ENCODE measurements at regions not wholly inside any gene's neighbourhood (a gene's known extent, or its start where the extent isn't known, plus 50 kb on each side); places are given as distances from the start of the nearest gene placed in this dataset.
"Not testable (repeated sequence)": the region's sequence is repeated elsewhere in the genome, so short reads cannot be mapped to it uniquely, and the experiment has no call there.

DNA sequence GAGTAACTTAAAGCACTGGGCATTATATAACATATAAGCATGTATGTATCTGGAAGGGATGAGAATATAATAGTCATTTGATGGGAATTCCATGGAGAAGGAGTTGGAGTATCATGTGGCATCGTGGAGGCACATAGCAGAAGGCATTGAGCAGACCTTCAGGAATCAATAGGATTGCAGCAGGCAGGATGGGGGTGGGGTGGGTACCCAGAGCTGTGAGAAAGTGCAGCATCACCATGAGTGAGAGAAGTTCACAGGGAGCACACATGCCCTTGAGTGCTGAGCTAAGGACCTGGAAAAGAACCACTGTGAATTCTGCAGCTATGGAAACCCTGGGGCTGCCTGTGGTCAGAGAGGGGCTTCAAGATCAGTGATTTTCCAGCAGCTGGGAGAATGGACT is 57.3 kb downstream of the MED10 start:
- no peak for DNase-seq
- in situ Hi-C loops (cut with HindIII; ENCODE audit: low pct_ligation_motif_present, low pct_unique_long_range_greater_than_20kb, low sequenced_read_pairs), result no loop called here

DNA sequence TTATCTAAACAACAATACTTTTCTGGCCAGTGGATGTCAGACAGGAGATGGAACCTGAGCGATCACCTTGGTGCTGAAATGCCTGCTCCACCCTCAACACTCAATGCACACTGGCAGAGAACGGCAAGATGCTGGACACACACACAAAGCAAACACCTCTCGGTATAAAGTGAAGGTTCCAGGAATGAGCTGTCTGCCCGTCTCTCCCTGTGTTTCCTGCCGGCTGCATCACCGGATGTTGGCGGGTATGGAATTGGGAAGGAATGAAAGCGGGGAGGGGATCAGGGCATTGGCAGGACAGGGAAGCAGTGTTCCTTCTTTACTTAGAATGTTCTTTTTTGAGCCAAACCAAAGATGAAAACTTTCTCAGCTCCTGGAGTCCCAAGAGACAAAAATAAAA is 59.2 kb downstream of the MED10 start:
- DNase-seq, result no peak
- in situ Hi-C loops (cut with HindIII; ENCODE audit: low pct_ligation_motif_present, low pct_unique_long_range_greater_than_20kb, low sequenced_read_pairs), result no loop called here

DNA sequence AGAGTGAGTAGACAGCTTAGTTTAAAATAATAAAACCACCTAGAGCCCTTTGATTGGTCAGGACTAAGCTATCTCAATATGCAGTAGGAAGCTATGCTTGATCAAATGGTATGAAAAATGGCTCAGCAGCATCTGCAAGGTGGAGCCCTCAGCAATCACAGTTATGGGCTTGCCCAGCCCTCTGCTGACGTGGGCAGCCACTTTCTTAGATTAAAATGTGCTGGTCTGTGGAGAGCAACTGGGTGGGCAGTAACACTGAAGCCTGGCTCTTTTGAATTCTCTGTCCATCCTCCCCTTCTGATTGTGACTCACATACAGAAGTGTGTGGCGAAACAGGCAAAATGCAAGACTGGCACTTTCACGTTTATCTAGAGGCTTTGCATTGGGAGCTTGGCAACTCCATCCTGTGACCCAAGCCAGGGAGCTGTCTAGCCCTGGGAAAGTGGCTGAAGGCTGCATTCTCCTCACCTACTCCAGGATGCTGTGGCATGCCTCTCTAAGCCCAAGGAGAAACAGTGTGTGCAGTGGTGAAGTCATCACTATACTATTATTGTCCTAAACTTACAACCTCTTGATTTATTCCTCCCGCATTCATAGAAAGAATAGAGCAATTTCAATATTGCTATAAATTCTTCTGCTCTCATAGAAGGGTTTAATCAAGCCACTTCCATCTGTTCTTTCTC is 61.1 kb downstream of the MED10 start:
- no peak for DNase-seq
- in situ Hi-C loops (cut with HindIII; ENCODE audit: low pct_ligation_motif_present, low pct_unique_long_range_greater_than_20kb, low sequenced_read_pairs), result no loop called here

DNA sequence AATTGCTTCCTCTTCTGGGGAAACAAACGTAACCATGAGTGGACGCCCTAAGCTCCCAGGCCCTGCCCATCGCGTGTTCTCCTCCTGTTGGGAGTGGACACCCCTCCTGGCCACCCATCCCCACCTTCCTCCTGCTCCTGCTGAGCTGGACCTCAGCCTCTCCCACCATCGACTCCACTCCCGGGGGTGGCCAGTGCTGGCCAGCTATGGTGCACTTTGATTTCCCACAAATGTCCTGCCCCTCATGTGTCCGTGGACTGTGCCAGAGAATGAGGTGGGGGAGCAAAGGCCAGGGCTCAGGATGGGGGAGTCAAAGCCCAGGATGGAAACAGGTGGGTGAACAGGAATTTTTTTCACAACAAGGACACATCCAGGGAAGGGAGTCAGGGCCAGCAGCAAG is 62.8 kb downstream of the MED10 start:
- no peak for DNase-seq
- in situ Hi-C loops (cut with HindIII; ENCODE audit: low pct_ligation_motif_present, low pct_unique_long_range_greater_than_20kb, low sequenced_read_pairs), result no loop called here

DNA sequence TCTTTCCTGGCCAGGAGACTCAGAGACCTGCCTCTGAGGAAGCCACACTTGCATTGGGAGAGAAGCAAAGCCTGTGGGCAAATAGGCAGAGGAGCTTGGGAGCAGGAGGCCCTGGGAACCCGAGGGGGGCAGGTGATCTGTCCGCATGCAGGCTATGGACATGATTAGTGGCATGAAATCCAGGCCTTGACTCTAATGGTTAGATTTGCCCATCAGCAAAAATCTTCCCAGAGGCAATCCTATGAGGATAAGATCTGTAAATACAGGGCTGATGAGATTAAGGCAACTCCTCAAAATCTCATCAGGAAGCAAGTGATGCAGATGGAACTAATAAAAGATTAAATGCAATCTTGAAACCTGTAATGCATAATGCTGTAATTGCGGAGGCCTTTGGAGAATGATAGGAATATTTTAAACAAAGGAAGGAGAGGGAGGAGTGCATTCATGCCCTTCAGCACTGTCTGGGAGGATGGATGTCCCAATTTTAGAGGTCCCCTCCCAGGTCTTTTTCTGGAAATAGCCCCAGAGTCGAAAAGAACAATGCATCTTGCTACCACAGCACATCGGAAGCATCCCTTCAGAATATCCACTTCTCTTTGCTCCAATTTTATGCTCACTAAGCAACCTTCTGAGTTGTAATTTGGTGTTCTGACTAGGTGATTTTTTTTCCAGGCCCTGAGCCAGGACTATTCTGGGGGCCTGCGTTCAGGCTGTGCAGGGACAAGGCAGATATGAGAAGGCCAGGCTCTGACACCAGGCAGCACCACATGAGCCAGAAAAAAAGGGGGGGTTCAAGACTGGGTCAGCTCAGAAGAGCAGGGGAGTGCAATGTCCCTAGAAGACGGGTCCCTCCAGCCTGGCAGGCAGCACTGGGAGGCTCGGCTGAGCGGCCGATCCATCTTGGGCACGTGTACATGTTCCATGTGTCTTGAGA is 66.5 kb downstream of the MED10 start:
- in situ Hi-C loops (cut with HindIII; ENCODE audit: low pct_ligation_motif_present, low pct_unique_long_range_greater_than_20kb, low sequenced_read_pairs), result no loop called here
- no peak for DNase-seq

DNA sequence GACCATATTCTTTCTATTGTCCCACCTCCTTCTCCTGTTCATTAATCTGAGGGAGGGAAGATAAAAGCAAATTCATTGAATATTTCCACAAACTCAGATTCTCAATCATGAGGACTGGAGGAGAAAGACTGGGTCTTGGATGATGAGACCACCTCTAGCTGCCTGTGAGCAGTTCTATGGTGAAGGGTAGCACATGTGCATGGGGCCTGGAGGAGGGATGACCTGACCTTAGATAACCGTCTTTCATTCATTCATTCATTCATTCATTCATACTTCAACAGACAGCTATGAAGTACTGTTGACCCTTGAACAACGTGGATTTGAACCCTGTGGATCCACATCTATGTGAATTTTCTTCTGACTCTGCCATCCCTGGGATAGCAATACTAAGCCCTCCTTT is 68.4 kb downstream of the MED10 start:
- DNase-seq, result no peak
- in situ Hi-C loops (cut with HindIII; ENCODE audit: low pct_ligation_motif_present, low pct_unique_long_range_greater_than_20kb, low sequenced_read_pairs), result no loop called here

DNA sequence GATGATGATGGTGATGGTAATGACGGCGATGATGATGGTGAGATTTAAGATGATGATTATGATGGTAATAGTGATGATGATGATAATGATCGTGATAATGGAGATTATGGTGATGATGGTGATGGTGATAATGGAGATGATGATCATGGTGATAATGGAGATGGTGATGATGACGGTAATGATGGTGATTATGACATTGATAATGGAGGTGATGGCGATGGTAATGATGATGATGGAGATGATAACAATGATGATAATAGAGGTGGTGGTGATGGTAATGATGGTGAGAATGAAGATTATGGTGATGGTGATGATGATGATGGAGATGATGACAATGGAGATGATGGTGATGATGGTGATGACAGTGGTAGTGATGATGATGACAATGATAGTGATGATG is 69.7 kb downstream of the MED10 start:
- in situ Hi-C loops (cut with HindIII; ENCODE audit: low pct_ligation_motif_present, low pct_unique_long_range_greater_than_20kb, low sequenced_read_pairs), result no loop called here
- DNase-seq, result no peak

DNA sequence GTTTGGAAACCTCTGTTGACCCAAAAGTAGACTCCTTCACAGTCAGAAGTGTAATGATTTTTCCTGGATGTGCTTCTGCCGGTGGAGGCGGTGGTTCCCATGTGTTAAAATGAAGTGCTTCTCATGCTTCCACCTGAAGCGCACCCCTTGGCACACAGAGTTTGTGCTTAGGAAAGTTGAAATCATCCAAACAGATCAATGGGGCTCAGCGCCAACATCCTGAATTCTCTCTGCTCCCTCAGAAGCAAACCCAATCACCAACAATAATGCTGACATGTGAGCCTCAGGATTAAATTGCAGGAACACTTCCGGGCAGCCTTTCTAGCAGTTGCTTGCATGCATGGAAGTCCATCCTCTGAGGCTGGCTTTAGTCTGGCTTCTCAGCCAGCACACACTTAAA is 71.0 kb downstream of the MED10 start:
- DNase-seq, result no peak
- in situ Hi-C loops (cut with HindIII; ENCODE audit: low pct_ligation_motif_present, low pct_unique_long_range_greater_than_20kb, low sequenced_read_pairs), result no loop called here

DNA sequence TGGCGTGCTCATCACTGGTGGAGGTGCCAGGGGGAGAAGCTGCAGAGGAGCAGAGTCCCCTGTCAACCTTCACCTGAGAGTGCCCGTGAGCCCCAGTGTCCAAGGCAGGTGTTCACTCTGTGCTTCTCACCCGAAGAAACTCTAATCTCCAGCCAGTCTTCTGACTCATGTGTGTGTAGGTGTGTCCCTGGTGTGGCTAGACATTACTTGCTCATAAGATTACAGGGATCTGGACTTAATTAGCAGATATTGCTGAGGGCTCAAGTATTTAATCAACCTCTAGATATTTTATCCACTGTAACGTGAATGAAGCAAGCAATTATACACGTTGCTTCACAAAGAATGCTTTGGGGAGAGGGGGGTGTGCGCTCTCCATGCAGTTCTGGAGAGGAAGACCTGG is 72.5 kb downstream of the MED10 start:
- in situ Hi-C loops (cut with HindIII; ENCODE audit: low pct_ligation_motif_present, low pct_unique_long_range_greater_than_20kb, low sequenced_read_pairs), result no loop called here
- DNase-seq, result no peak

DNA sequence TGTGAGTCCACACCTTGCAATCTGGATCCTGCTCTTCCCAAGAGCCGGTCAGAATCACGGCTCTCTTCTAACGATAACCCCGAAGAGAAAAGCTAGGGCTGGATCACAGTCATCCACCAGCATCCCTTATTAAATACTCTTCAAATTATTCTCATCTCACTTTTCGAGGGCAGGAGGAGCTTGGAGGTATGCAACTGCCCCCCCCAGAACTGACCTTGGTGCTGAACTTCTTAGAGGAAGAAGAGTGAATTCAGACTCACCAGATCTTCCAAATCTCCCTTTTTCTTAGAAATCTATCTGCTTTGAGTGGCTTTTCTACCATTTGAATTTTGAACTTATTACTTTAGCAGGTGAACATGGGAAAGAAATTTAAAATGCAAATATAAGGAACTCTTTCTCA is 75.7 kb downstream of the MED10 start:
- in situ Hi-C loops (cut with HindIII; ENCODE audit: low pct_ligation_motif_present, low pct_unique_long_range_greater_than_20kb, low sequenced_read_pairs), result no loop called here
- DNase-seq, result peak; percentile 6

DNA sequence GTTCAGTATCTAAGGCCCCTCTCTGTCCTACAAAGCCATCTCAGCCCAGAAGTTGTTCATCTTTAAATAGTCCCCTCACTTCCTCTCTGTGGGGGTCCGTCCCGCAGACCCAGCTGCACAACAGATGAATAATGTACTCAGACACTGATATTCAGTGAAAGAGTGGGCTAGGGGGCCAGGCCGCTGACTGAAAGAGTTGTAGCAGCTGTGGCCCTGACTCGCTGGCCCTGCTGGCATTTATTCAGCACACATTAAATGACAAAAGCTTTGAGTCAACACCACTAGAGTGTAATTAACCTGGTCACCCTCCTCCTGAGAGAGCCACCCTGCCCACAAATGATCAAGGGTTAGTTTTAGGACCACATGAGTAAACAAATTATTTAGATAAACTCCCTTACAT is 76.3 kb downstream of the MED10 start:
- in situ Hi-C loops (cut with HindIII; ENCODE audit: low pct_ligation_motif_present, low pct_unique_long_range_greater_than_20kb, low sequenced_read_pairs), result no loop called here
- no peak for DNase-seq

DNA sequence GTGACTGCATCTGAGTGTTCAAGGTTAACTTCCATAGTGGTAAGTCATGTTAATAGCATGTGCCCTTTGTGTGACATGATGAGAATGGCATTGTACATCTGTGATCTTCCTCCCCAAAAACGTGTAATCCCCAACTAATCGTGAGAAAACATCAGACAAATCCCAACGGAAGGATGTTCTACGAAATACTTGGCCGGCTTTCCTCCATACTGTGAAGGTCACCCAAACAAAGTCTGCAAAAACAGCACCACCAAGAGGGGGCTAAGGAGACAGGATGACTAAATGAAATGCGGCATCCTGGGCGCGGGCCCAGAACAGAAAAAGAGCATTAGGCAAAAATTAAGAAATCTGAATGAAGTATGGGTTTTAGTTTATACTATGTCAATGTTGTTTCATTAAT is 81.8 kb downstream of the MED10 start:
- DNase-seq, result no peak
- in situ Hi-C loops (cut with HindIII; ENCODE audit: low pct_ligation_motif_present, low pct_unique_long_range_greater_than_20kb, low sequenced_read_pairs), result no loop called here

DNA sequence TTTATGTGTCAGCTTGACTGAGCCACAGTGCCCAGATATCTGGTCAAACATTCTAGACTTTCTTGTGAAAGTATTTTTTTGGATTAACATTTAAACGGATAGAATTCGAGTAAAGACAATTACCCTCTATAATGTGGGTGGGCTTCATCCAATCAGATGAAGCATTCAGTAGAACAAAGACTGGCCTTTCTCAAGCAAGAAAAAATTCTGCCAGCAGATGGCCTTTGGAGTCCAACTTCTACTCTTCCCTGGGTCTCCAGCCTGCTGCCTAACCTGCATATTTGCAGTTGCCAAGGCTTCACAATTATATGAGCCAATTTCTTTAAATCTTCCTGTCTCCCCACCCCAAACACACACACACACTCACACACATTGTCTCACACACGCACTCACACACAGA is 86.4 kb downstream of the MED10 start:
- peak; percentile 43 for DNase-seq
- in situ Hi-C loops (cut with HindIII; ENCODE audit: low pct_ligation_motif_present, low pct_unique_long_range_greater_than_20kb, low sequenced_read_pairs), result no loop called here

DNA sequence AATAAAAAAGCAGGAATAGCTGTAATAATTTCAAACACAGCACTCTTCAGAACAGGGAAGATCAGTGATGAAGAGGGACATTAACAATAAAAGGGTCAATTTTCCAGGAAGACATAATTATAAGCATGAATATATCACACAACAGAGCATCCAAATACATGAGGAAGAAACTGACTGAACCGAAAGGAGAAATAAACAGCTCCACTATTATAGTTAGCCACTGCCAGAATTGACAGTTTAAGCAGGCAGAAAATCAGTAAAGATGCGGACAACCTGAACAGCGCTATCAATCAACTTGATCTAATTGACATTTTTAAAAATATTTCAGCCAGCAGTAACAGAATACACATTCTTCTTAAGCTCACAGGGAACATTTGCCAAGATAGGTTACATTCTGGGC is 89.1 kb downstream of the MED10 start:
- in situ Hi-C loops (cut with HindIII; ENCODE audit: low pct_ligation_motif_present, low pct_unique_long_range_greater_than_20kb, low sequenced_read_pairs), result no loop called here
- no peak for DNase-seq

DNA sequence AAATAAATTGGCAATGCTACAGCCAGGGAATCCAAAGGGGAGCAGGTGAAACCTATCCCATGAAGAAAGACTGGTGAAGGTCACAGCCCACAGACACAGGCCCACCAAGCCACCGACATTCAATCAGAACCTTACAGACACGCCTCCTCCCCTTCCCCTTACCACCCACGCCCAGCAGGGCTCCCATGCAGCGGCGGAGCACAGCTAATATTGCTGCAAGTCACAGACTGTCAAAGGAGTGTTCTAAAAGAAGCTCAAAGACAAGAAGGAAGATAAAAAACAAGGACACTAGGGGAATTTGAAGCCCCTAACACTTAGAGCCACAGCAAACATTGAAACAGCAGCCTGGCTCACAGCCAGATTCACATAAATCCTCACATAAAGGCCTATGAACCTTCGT is 91.2 kb downstream of the MED10 start:
- DNase-seq, result no peak
- in situ Hi-C loops (cut with HindIII; ENCODE audit: low pct_ligation_motif_present, low pct_unique_long_range_greater_than_20kb, low sequenced_read_pairs), result no loop called here

DNA sequence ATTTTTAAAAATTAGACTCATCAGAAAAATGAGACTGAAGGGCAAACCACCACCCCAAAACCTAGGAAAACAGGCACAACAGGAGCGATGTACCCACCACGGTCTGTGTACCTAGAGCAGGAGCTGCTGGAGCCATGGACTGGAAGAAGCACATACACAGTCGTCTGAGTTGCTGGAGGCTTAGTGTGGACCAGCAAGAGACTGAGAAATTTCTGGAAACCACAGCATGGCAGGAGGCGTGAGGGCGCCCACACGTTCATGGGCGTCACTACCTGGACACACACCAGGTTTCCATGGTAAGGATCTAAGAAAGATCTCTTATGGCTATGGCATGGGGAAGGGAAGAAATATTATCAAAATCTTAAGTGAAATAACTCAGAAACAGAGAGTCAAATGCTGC is 91.9 kb downstream of the MED10 start:
- no peak for DNase-seq
- in situ Hi-C loops (cut with HindIII; ENCODE audit: low pct_ligation_motif_present, low pct_unique_long_range_greater_than_20kb, low sequenced_read_pairs), result no loop called here

DNA sequence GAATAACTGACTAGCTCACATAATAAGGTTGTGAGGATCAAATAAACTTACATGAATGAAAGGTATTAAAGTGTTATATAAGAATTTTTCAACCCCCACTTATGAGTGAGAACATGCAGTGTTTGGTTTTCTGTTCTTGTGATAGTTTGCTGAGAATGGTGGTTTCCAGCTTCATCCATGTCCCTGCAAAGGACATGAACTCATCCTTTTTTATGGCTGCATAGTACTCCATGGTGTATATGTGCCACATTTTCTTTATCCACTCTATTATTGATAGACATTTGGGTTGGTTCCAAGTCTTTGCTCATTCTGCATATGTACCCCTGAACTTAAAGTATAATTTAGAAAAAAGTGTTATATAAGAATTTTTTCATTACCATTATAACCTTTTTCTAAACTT is 93.9 kb downstream of the MED10 start:
- in situ Hi-C loops (cut with HindIII; ENCODE audit: low pct_ligation_motif_present, low pct_unique_long_range_greater_than_20kb, low sequenced_read_pairs); DNase-seq: not testable (repeated sequence)

DNA sequence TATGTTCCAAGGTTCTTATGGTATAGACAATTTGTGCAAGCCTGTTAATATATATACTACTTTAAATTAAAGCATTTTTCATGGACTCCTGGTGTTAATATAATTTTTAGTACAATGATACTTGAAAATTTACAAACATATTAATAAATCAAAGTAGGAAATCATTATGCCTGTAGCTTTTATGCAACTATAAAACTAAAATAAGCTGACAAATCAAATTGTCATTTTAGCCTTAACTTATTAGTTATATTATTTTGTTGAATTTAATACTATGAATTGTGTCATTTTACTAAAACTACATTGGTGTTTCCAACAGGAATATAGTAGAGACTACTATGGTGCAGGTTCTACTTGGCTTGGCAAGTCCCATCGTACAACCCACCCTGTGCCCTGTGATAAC is 96.0 kb downstream of the MED10 start:
- no peak for DNase-seq
- in situ Hi-C loops (cut with HindIII; ENCODE audit: low pct_ligation_motif_present, low pct_unique_long_range_greater_than_20kb, low sequenced_read_pairs), result no loop called here

DNA sequence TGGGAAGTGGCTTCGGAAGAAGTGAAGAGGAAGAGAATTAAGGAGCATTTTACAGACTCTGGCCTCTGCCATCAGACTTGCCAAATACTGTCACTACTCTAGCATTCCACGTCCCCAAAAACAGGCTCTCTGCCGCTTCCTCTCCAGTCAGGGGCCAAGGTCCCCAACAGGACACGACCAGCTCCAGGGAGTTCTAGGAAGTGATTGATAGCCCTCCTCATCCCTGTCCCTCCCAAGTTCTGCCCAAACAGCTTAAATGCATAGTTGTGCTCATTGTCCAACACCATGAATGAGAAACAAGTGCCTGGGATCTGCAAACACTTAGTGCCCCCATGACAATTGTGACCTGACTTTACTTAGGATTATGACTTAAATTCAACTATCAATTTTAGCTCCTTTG is 96.5 kb downstream of the MED10 start:
- in situ Hi-C loops (cut with HindIII; ENCODE audit: low pct_ligation_motif_present, low pct_unique_long_range_greater_than_20kb, low sequenced_read_pairs), result no loop called here
- no peak for DNase-seq

DNA sequence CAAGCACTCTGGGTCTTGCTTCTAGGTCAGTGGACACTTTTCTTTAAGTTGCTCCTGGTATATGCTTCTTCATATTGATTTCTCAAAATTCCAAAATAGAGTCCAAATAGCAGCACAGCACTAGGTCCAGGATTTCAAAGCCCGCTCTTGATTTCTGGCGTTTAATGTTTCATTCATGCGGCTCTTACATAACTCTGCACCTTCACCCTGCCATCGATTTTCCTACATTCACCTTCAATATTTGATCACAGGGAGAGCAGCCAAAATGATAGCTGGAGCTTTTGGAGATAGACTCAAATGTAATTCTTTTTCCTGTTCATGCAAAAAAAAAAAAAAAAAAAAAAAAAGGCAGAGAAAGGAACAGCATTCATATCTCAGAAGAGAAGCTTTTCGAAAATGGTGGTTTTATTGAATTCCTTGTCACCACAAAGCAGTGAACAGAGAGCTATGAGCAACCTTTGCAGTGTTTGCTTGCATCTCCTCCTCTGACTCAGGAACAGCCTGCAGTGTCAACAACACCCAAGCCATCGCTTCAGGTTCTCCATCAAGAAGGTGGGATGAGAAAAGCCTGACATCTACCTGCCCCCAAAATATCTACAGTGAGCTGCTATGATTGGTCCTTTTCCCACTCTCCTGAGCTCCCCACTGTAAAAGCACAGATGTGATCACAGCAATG is 97.8 kb downstream of the MED10 start:
- DNase-seq, result no peak
- in situ Hi-C loops (cut with HindIII; ENCODE audit: low pct_ligation_motif_present, low pct_unique_long_range_greater_than_20kb, low sequenced_read_pairs), result no loop called here
